Uterus (tissue), 2 donors: ENCODE measurements at regions not wholly inside any gene's neighbourhood (a gene's known extent, or its start where the extent isn't known, plus 50 kb on each side); places are given as distances from the start of the nearest gene placed in this dataset.

Experiments used
- CTCF ChIP-seq, 4 experiments: fragments of 200-600 bp in 2 of 4; fragments of 450-650 bp in 2 of 4; sonication (generic) in 2 of 4; IDR thresholded peaks; one replicate each; pipeline ENCODE4 v1.5.1; 2016 to 2019; ENCODE audit warnings: antibody characterized with exemption in 4 of 4, mild to moderate bottlenecking in 2 of 4, moderate library complexity in 1 of 4
- POLR2A ChIP-seq, 2 donors: fragments of 450-650 bp; IDR thresholded peaks; one replicate each; pipeline ENCODE4 v1.6.1; 2016; ENCODE audit warnings: antibody characterized with exemption in 2 of 2, mild to moderate bottlenecking in 1 of 2, moderate library complexity in 1 of 2

GRCh38 chr4:143109376-143109775, 75.3 kb upstream of the USP38 start:
- TF ChIP-seq CTCF (IDR thresholded peaks at IDR 0.05) (no peak), POLR2A (IDR thresholded peaks at IDR 0.05) (no peak)
